HCT116 (cell line): ENCODE measurements at regions not wholly inside any gene's neighbourhood (a gene's known extent, or its start where the extent isn't known, plus 50 kb on each side); places are given as distances from the start of the nearest gene placed in this dataset.

ENCODE experiments used
- ATAC-seq: fragments of 200-7000 bp; cut with Tn5 transposase; 2 replicates; pipeline ENCODE4 v1.9.1; 2020; ENCODE audit warnings: mild to moderate bottlenecking, moderate library complexity
- BruUV-seq: library from RNA; stranded (reverse); fragments of 400-500 nt; replicated peaks from 2 replicates; lab custom pipeline; 2021; lab: Mats Ljungman, UMichigan
- CTCF ChIA-PET: fragments of 300-600 bp; sonication (Branson Sonifier 250); formaldehyde crosslinking; loops from one replicate; lab custom pipeline; 2021; ENCODE audit warnings: antibody characterized with exemption; lab: Charles Lee
- POLR2A ChIA-PET: fragments of 300-600, 350-600 bp; sonication (Branson Sonifier 250); formaldehyde crosslinking; loops from one replicate; lab custom pipeline; 2021; ENCODE audit warnings: antibody characterized with exemption; lab: Charles Lee
- RAD21 ChIA-PET, 2 experiments: fragments of 300-600 bp; sonication (Branson Sonifier 250); formaldehyde crosslinking; loops; one replicate each; lab custom pipeline; 2023; ENCODE audit warnings: low total read pairs in 2 of 2; ENCODE audit not compliant: uncharacterized antibody in 2 of 2, unreplicated experiment in 2 of 2, low non-redundant PET in 1 of 2; lab: Charles Lee
- DNase-seq: peaks from one replicate; pipeline ENCODE4 v3.0.0-alpha.2; 2010; ENCODE audit warnings: low read depth, low spot score
- H2AFZ ChIP-seq: fragments of 200-600 bp; shearing (Covaris generic), sonication (generic); 2 replicates; pipeline ENCODE4 v1.6.1; 2017; ENCODE audit warnings: low read depth, mixed run types, mixed read lengths, antibody characterized with exemption, low read length; ENCODE audit not compliant: poor library complexity, severe bottlenecking
- H3K27ac ChIP-seq: 2 replicates; pipeline ENCODE4 v1.5.1; 2012; ENCODE audit warnings: low read depth, low read length
- H3K27me3 ChIP-seq: fragments of 200-600 bp; sonication (generic); 2 replicates; pipeline ENCODE4 v1.6.1; 2016; ENCODE audit warnings: mixed run types, low read length, mixed read lengths; ENCODE audit not compliant: insufficient read depth
- H3K36me3 ChIP-seq, 2 experiments: fragments of 200-500 bp in 1 of 2; fragments of 200-600 bp in 1 of 2; sonication (Bioruptor generic) in 1 of 2; sonication (generic) in 1 of 2; 2 replicates each; pipeline versions ENCODE4 v1.5.1 to v1.6.1; 2014 to 2016; ENCODE audit warnings: low read length in 2 of 2, inconsistent platforms in 1 of 2, mixed read lengths in 1 of 2, mixed run types in 1 of 2; ENCODE audit not compliant: insufficient read depth in 2 of 2, control insufficient read depth in 1 of 2
- H3K4me1 ChIP-seq, 2 experiments: fragments of 200-600 bp in 1 of 2; sonication (generic) in 1 of 2; 2 replicates each; pipeline versions ENCODE4 v1.5.1 to v1.6.1; 2012 to 2017; ENCODE audit warnings: low read length in 2 of 2, inconsistent platforms in 1 of 2, mild to moderate bottlenecking in 1 of 2, mixed read lengths in 1 of 2, mixed run types in 1 of 2, moderate library complexity in 1 of 2; ENCODE audit not compliant: insufficient read depth in 2 of 2, control insufficient read depth in 1 of 2
- H3K4me2 ChIP-seq: fragments of 200-600 bp; sonication (generic); 2 replicates; pipeline ENCODE4 v1.6.1; 2017; ENCODE audit warnings: mixed run types, low read length, mixed read lengths
- H3K4me3 ChIP-seq, 2 experiments: fragments of 200-600 bp in 1 of 2; sonication (generic) in 1 of 2; replicated peaks in 1 of 2; 2 replicates each; pipeline ENCODE4 v1.5.1; 2011 to 2016; ENCODE audit warnings: low read length in 2 of 2, control low read depth in 1 of 2, low read depth in 1 of 2, mild to moderate bottlenecking in 1 of 2, mixed read lengths in 1 of 2, mixed run types in 1 of 2
- H3K79me2 ChIP-seq: fragments of 200-600 bp; sonication (generic); 2 replicates; pipeline ENCODE4 v1.6.1; 2017; ENCODE audit warnings: mild to moderate bottlenecking, mixed run types, low read length, moderate library complexity, mixed read lengths; ENCODE audit not compliant: insufficient read depth
- H3K9ac ChIP-seq: fragments of 200-600 bp; sonication (generic); 2 replicates; pipeline ENCODE4 v1.6.1; 2016; ENCODE audit warnings: low read length, mixed read lengths
- H3K9me2 ChIP-seq: fragments of 200-600 bp; sonication (generic), shearing (Covaris generic); 2 replicates; pipeline ENCODE4 v1.6.1; 2017; ENCODE audit warnings: mixed run types, mild to moderate bottlenecking, moderate library complexity; ENCODE audit not compliant: insufficient read depth
- H3K9me3 ChIP-seq, 2 experiments: fragments of 200-500 bp in 1 of 2; fragments of 200-600 bp in 1 of 2; sonication (Bioruptor generic) in 1 of 2; sonication (generic) in 1 of 2; 2 replicates each; pipeline ENCODE4 v1.6.1; 2014 to 2017; ENCODE audit warnings: low read length in 2 of 2, mixed read lengths in 2 of 2, inconsistent platforms in 1 of 2, low read depth in 1 of 2, mild to moderate bottlenecking in 1 of 2, mixed run types in 1 of 2, moderate library complexity in 1 of 2; ENCODE audit not compliant: control insufficient read depth in 1 of 2, insufficient read depth in 1 of 2
- H4K20me1 ChIP-seq: fragments of 200-600 bp; sonication (generic), shearing (Covaris generic); 2 replicates; pipeline ENCODE4 v1.6.1; 2017; ENCODE audit warnings: mixed run types, mild to moderate bottlenecking, moderate library complexity; ENCODE audit not compliant: insufficient read depth
- ATF3 ChIP-seq: IDR thresholded peaks from 2 replicates; pipeline ENCODE4 v1.6.1; 2012
- CBX3 ChIP-seq: IDR thresholded peaks from 2 replicates; pipeline ENCODE4 v1.6.1; 2012; ENCODE audit warnings: low read depth
- CEBPB ChIP-seq: IDR thresholded peaks from 2 replicates; pipeline ENCODE4 v1.6.1; 2012; ENCODE audit warnings: low read depth
- CTCF ChIP-seq, 3 experiments: fragments of 200-600 bp in 1 of 3; sonication (generic) in 1 of 3; IDR thresholded peaks in 2 of 3; conservative IDR thresholded peaks in 1 of 3; 2 replicates each; pipeline ENCODE4 v1.5.1; 2012 to 2017; ENCODE audit warnings: low read depth in 2 of 3, low read length in 2 of 3, antibody characterized with exemption in 1 of 3, borderline replicate concordance in 1 of 3, control low read depth in 1 of 3, mild to moderate bottlenecking in 1 of 3, mixed read lengths in 1 of 3, mixed run types in 1 of 3, moderate library complexity in 1 of 3; ENCODE audit not compliant: insufficient read depth in 1 of 3
- EGR1 ChIP-seq: IDR thresholded peaks from 2 replicates; pipeline ENCODE4 v1.6.1; 2012; ENCODE audit warnings: low read depth
- ELF1 ChIP-seq: IDR thresholded peaks from 2 replicates; pipeline ENCODE4 v1.6.1; 2012; ENCODE audit warnings: low read depth, borderline replicate concordance
- EZH2 ChIP-seq: fragments of 200-600 bp; sonication (generic); IDR thresholded peaks from 2 replicates; pipeline ENCODE4 v1.6.1; 2017; ENCODE audit warnings: antibody characterized with exemption, mixed run types
- JUND ChIP-seq: IDR thresholded peaks from 2 replicates; pipeline ENCODE4 v1.6.1; 2012
- MAX ChIP-seq: IDR thresholded peaks from 2 replicates; pipeline ENCODE4 v1.6.1; 2012
- POLR2A ChIP-seq: IDR thresholded peaks from 2 replicates; pipeline ENCODE4 v1.7.0; 2011; ENCODE audit warnings: borderline replicate concordance; ENCODE audit not compliant: insufficient read depth, insufficient read length; ENCODE audit errors: extremely low read depth
- POLR2AphosphoS5 ChIP-seq: IDR thresholded peaks from 2 replicates; pipeline ENCODE4 v1.6.1; 2011; ENCODE audit warnings: mild to moderate bottlenecking, low read depth, low read length, moderate library complexity
- RAD21 ChIP-seq: IDR thresholded peaks from 2 replicates; pipeline ENCODE4 v1.6.1; 2012; ENCODE audit warnings: low read depth, mild to moderate bottlenecking
- REST ChIP-seq: IDR thresholded peaks from 2 replicates; pipeline ENCODE4 v1.6.1; 2012; ENCODE audit warnings: low read depth
- SIN3A ChIP-seq: IDR thresholded peaks from 2 replicates; pipeline ENCODE4 v1.6.1; 2012; ENCODE audit warnings: low read depth
- SP1 ChIP-seq: IDR thresholded peaks from 2 replicates; pipeline ENCODE4 v1.6.1; 2012; ENCODE audit warnings: low read depth
- TCF7L2 ChIP-seq: IDR thresholded peaks from 2 replicates; pipeline ENCODE4 v1.7.0; 2011; ENCODE audit warnings: borderline replicate concordance, inconsistent platforms; ENCODE audit not compliant: insufficient read depth, insufficient read length; ENCODE audit errors: extremely low read depth
- YY1 ChIP-seq: IDR thresholded peaks from 2 replicates; pipeline ENCODE4 v1.6.1; 2011; ENCODE audit warnings: low read length, low read depth, moderate library complexity, mild to moderate bottlenecking; ENCODE audit not compliant: insufficient replicate concordance; ENCODE audit errors: extremely low read depth
- ZBTB33 ChIP-seq: IDR thresholded peaks from 2 replicates; pipeline ENCODE4 v1.6.1; 2011; ENCODE audit warnings: mild to moderate bottlenecking, low read length, moderate library complexity; ENCODE audit not compliant: insufficient replicate concordance; ENCODE audit errors: extremely low read depth
- ZFX ChIP-seq: fragments of 450-650 bp; IDR thresholded peaks from 2 replicates; pipeline ENCODE4 v1.6.1; 2017
- ZNF274 ChIP-seq: fragments of 200-500 bp; sonication (Bioruptor generic); IDR thresholded peaks from 2 replicates; pipeline ENCODE4 v1.6.1; 2014; ENCODE audit warnings: mild to moderate bottlenecking, low read depth, low read length, inconsistent platforms
- intact Hi-C: fragments of 100-400 bp; cut with micrococcal nuclease; formaldehyde crosslinking; loops from 2 replicates; pipeline ENCODE4 v1.10.0; 2022

GRCh38 chr5:57598097-57598496, 115.5 kb upstream of the ACTBL2 start:
- no TSS peak for BruUV-seq
- H3K9me2 ChIP-seq: no peaks in the 10 kb centered on the region
- no peaks in the 10 kb centered on the region for H3K27me3 ChIP-seq
- no peak for DNase-seq
- no peak overlapping the region for H2AFZ ChIP-seq
- H4K20me1 ChIP-seq: no peaks in the 10 kb centered on the region
- TF ChIP-seq EZH2: no peak
- TF ChIP-seq JUND: no peak
- no peak for TF ChIP-seq TCF7L2
- no peak for TF ChIP-seq ZNF274
- no peak for TF ChIP-seq ZFX
- TF ChIP-seq POLR2A: no peak
- no peak for TF ChIP-seq RAD21
- no peak for TF ChIP-seq SP1
- no peak for TF ChIP-seq MAX
- TF ChIP-seq ZBTB33: no peak
- no peak for TF ChIP-seq CTCF (IDR thresholded peaks at IDR 0.05 in 2 of 3, conservative IDR thresholded peaks at IDR 0.05 in 1 of 3; ENCODE audit: borderline replicate concordance in 1 of 3, insufficient read depth in 1 of 3, low read depth in 2 of 3, low read length in 2 of 3)
- no peak for TF ChIP-seq CEBPB
- no peak for TF ChIP-seq POLR2AphosphoS5
- no peak for TF ChIP-seq YY1
- no peak for TF ChIP-seq ATF3
- no peak for TF ChIP-seq EGR1
- no peak for TF ChIP-seq ELF1
- TF ChIP-seq REST: no peak
- no peak for TF ChIP-seq CBX3
- no peak for TF ChIP-seq SIN3A
- no peak overlapping the region for H3K9ac ChIP-seq
- H3K36me3 ChIP-seq: no peaks in the 10 kb centered on the region
- no peaks in the 10 kb centered on the region for H3K79me2 ChIP-seq
- ChIA-PET CTCF (no interaction called here), RAD21 (no interaction called here), POLR2A (no interaction called here)
- ATAC-seq: no peak
- no peak overlapping the region for H3K4me3 ChIP-seq
- no peak overlapping the region for H3K4me2 ChIP-seq
- no peaks in the 10 kb centered on the region for H3K9me3 ChIP-seq
- intact Hi-C loops: no loop called here
- H3K27ac ChIP-seq: no peak overlapping the region
- peaks cover 0 to 6% of the 10 kb centered on the region in 2 experiments; a peak in 1 of 4 replicates for H3K4me1 ChIP-seq
